GM06990 (cell line): ENCODE measurements at regions not wholly inside any gene's neighbourhood (a gene's known extent, or its start where the extent isn't known, plus 50 kb on each side); places are given as distances from the start of the nearest gene placed in this dataset.

Experiments used
- DNase-seq: peaks from one replicate; pipeline ENCODE4 v3.0.0-alpha.2; 2011; ENCODE audit not compliant: insufficient read length; ENCODE audit errors: extremely low read depth
- H3K27me3 ChIP-seq: replicated peaks from 2 replicates; pipeline ENCODE4 v1.6.0; 2011; ENCODE audit warnings: low read length; ENCODE audit not compliant: control insufficient read depth, insufficient read depth
- H3K36me3 ChIP-seq: 2 replicates; pipeline ENCODE4 v1.5.1; 2011; ENCODE audit warnings: low read length; ENCODE audit not compliant: control insufficient read depth, insufficient read depth
- H3K4me3 ChIP-seq: replicated peaks from 2 replicates; pipeline ENCODE4 v1.5.1; 2011; ENCODE audit warnings: low read depth, mild to moderate bottlenecking, control low read depth, low read length
- CTCF ChIP-seq: IDR thresholded peaks from 2 replicates; pipeline ENCODE4 v1.5.1; 2011; ENCODE audit warnings: low read length, control low read depth, mild to moderate bottlenecking, inconsistent platforms; ENCODE audit not compliant: insufficient read depth, poor library complexity, severe bottlenecking

- Histone ChIP-seq H3K27me3 (no peaks in the 10 kb centered on the region), H3K36me3 (no peaks in the 10 kb centered on the region), H3K4me3 (no peak overlapping the region)
- no peak for TF ChIP-seq CTCF
- DNase-seq, result peak; percentile 64
Measured at GRCh38 chr3:177314897-177315296, 117.6 kb upstream of the TBL1XR1 start.

- TF ChIP-seq CTCF, result no peak
- Histone ChIP-seq H3K27me3 (no peaks in the 10 kb centered on the region), H3K36me3 (no peaks in the 10 kb centered on the region), H3K4me3 (no peak overlapping the region)
- no peak for DNase-seq
Measured at GRCh38 chr3:177317247-177317646, 120.0 kb upstream of the TBL1XR1 start.

- Histone ChIP-seq H3K4me3 (no peak overlapping the region), H3K36me3 (no peaks in the 10 kb centered on the region), H3K27me3 (no peaks in the 10 kb centered on the region)
- DNase-seq, result no peak
- no peak for TF ChIP-seq CTCF
Measured at GRCh38 chr3:177318559-177318958, 121.3 kb upstream of the TBL1XR1 start.

- Histone ChIP-seq H3K4me3 (no peak overlapping the region), H3K36me3 (no peaks in the 10 kb centered on the region), H3K27me3 (no peaks in the 10 kb centered on the region)
- no peak for DNase-seq
- TF ChIP-seq CTCF, result no peak
Measured at GRCh38 chr3:177320765-177321247, 123.5 kb upstream of the TBL1XR1 start.

GRCh38 chr3:177321819-177322218 is 124.5 kb upstream of the TBL1XR1 start:
- Histone ChIP-seq H3K4me3 (no peak overlapping the region), H3K27me3 (no peaks in the 10 kb centered on the region), H3K36me3 (no peaks in the 10 kb centered on the region)
- TF ChIP-seq CTCF, result no peak
- no peak for DNase-seq

GRCh38 chr3:177322881-177323280 is 125.6 kb upstream of the TBL1XR1 start:
- H3K27me3 ChIP-seq, result no peaks in the 10 kb centered on the region
- no peak for DNase-seq
- no peak for TF ChIP-seq CTCF
- H3K4me3 ChIP-seq, result no peak overlapping the region
- H3K36me3 ChIP-seq, result no peaks in the 10 kb centered on the region
